Esophagus squamous epithelium (tissue), 4 donors: ENCODE measurements at regions not wholly inside any gene's neighbourhood (a gene's known extent, or its start where the extent isn't known, plus 50 kb on each side); places are given as distances from the start of the nearest gene placed in this dataset.

Experiments
- CTCF ChIP-seq, 6 experiments: fragments of 450-650 bp in 4 of 6; fragments of 200-600 bp in 2 of 6; sonication (generic) in 2 of 6; IDR thresholded peaks; one replicate each; pipeline ENCODE4 v1.5.1; 2016 to 2019; ENCODE audit warnings: antibody characterized with exemption in 6 of 6, mild to moderate bottlenecking in 4 of 6, moderate library complexity in 4 of 6
- POLR2A ChIP-seq, 4 donors: fragments of 450-650 bp; IDR thresholded peaks; one replicate each; pipeline ENCODE4 v1.6.1; 2017; ENCODE audit warnings: antibody characterized with exemption in 4 of 4, mild to moderate bottlenecking in 4 of 4, moderate library complexity in 3 of 4

- TF ChIP-seq CTCF (IDR thresholded peaks at IDR 0.05) (no peak), POLR2A (IDR thresholded peaks at IDR 0.05) (no peak)
Observed at GRCh38 chr4:13054420-13054970, 429.6 kb downstream of the RAB28 start.
